ENCODE measurements at regions not wholly inside any gene's neighbourhood (a gene's known extent, or its start where the extent isn't known, plus 50 kb on each side); places are given as distances from the start of the nearest gene placed in this dataset.

GRCh38 chr1:208523007-208523406 is 278.8 kb upstream of the PLXNA2 start:
- TF ChIP-seq, protein P1, sequence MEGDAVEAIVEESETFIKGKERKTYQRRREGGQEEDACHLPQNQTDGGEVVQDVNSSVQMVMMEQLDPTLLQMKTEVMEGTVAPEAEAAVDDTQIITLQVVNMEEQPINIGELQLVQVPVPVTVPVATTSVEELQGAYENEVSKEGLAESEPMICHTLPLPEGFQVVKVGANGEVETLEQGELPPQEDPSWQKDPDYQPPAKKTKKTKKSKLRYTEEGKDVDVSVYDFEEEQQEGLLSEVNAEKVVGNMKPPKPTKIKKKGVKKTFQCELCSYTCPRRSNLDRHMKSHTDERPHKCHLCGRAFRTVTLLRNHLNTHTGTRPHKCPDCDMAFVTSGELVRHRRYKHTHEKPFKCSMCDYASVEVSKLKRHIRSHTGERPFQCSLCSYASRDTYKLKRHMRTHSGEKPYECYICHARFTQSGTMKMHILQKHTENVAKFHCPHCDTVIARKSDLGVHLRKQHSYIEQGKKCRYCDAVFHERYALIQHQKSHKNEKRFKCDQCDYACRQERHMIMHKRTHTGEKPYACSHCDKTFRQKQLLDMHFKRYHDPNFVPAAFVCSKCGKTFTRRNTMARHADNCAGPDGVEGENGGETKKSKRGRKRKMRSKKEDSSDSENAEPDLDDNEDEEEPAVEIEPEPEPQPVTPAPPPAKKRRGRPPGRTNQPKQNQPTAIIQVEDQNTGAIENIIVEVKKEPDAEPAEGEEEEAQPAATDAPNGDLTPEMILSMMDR (IDR thresholded peaks at IDR 0.05; ENCODE audit: borderline replicate concordance, extremely low read depth, low read length, poor library complexity, severe bottlenecking) = no peak
- no peak for TF ChIP-seq EZH2 (IDR thresholded peaks at IDR 0.05; ENCODE audit: borderline replicate concordance, low read depth, low read length, severe bottlenecking)

Data from DND-41 (cell line).